SK-N-SH (cell line): ENCODE measurements at regions not wholly inside any gene's neighbourhood (a gene's known extent, or its start where the extent isn't known, plus 50 kb on each side); places are given as distances from the start of the nearest gene placed in this dataset.

Experiments
- SIN3A ChIP-seq: IDR thresholded peaks from 2 replicates; pipeline ENCODE4 v1.6.1; 2012; ENCODE audit warnings: low read depth, mild to moderate bottlenecking, low read length, moderate library complexity, borderline replicate concordance
- TF ChIP-seq, protein P1 (sequence below): fragments of 200-600 bp; sonication (generic); IDR thresholded peaks from 2 replicates; pipeline ENCODE4 v1.6.1; 2017; ENCODE audit warnings: antibody characterized with exemption, mild to moderate bottlenecking, moderate library complexity

DNA sequence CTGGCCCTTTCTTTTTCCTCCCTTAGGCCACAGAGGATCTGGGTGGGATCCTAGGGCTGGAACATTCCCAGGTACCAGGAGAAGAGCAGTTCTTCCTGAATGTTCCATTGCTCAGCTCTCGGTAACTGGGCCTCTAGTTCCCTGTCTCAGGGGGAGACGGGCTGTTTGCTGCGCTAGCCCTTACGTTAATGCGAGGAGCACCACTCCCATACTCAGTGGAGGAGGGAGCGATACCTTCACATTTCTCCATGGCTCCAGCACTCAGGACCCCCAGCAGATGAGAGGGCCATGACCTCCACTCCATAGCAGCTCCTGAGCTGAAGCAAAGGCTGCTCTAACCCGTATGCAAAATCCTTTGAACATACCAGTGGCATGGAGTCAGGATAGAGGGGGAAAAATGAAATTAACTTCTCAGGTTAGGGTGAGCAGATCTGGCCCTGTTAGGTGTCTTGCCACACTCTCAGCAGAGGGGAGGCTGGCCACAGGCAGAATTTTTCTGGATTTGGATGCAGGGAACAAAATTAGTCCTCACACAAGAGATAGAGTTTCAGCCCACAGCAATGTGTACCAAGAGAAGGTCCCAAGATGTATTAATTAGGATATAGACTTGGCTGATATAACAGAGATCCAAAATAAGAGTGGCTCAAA, 206.7 kb downstream of the ZFP36L2 start:
- no peak for TF ChIP-seq SIN3A
- TF ChIP-seq, protein P1, sequence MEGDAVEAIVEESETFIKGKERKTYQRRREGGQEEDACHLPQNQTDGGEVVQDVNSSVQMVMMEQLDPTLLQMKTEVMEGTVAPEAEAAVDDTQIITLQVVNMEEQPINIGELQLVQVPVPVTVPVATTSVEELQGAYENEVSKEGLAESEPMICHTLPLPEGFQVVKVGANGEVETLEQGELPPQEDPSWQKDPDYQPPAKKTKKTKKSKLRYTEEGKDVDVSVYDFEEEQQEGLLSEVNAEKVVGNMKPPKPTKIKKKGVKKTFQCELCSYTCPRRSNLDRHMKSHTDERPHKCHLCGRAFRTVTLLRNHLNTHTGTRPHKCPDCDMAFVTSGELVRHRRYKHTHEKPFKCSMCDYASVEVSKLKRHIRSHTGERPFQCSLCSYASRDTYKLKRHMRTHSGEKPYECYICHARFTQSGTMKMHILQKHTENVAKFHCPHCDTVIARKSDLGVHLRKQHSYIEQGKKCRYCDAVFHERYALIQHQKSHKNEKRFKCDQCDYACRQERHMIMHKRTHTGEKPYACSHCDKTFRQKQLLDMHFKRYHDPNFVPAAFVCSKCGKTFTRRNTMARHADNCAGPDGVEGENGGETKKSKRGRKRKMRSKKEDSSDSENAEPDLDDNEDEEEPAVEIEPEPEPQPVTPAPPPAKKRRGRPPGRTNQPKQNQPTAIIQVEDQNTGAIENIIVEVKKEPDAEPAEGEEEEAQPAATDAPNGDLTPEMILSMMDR, result no peak
